ENCODE measurements at regions not wholly inside any gene's neighbourhood (a gene's known extent, or its start where the extent isn't known, plus 50 kb on each side); places are given as distances from the start of the nearest gene placed in this dataset.

DNA sequence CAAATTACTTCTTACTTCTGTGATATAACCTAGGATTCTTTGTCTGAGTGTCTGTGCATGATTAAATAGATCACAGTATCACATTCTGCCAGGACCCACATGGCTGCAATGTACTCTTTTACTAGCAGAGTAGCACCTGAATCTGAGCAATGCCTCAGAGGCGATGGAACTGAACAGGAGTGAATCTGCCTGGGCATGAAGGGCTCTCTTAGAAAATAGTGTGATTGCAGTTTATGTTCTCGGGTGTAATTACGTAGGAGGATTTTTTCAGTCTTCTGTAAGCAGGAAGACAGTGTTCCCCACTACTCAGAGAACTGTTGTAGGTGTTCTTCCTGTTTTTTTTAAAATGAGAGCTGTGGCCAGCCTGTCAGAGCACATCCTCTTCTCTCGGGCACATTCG is 802.3 kb downstream of the NLGN4Y start:
- TF ChIP-seq, protein P1, sequence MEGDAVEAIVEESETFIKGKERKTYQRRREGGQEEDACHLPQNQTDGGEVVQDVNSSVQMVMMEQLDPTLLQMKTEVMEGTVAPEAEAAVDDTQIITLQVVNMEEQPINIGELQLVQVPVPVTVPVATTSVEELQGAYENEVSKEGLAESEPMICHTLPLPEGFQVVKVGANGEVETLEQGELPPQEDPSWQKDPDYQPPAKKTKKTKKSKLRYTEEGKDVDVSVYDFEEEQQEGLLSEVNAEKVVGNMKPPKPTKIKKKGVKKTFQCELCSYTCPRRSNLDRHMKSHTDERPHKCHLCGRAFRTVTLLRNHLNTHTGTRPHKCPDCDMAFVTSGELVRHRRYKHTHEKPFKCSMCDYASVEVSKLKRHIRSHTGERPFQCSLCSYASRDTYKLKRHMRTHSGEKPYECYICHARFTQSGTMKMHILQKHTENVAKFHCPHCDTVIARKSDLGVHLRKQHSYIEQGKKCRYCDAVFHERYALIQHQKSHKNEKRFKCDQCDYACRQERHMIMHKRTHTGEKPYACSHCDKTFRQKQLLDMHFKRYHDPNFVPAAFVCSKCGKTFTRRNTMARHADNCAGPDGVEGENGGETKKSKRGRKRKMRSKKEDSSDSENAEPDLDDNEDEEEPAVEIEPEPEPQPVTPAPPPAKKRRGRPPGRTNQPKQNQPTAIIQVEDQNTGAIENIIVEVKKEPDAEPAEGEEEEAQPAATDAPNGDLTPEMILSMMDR (IDR thresholded peaks at IDR 0.05), result no peak
- TF ChIP-seq POLR2A (IDR thresholded peaks at IDR 0.05), result no peak
